GM19351 (cell line): ENCODE measurements at regions not wholly inside any gene's neighbourhood (a gene's known extent, or its start where the extent isn't known, plus 50 kb on each side); places are given as distances from the start of the nearest gene placed in this dataset.

Experiments used
- ATAC-seq: cut with Tn5 transposase; IDR thresholded peaks from one replicate; pipeline ENCODE4 v1.9.1; 2021; ENCODE audit warnings: mild to moderate bottlenecking, moderate library complexity; ENCODE audit not compliant: unreplicated experiment

- no peak for ATAC-seq
Measured at GRCh38 chr7:69464035-69464434, 134.2 kb upstream of the AUTS2 start.

- no peak for ATAC-seq
Measured at GRCh38 chr7:69465262-69465661, 133.0 kb upstream of the AUTS2 start.

GRCh38 chr7:69467826-69468225 is 130.4 kb upstream of the AUTS2 start:
- no peak for ATAC-seq

- ATAC-seq: no peak
Measured at GRCh38 chr7:69476416-69476815, 121.9 kb upstream of the AUTS2 start.

- no peak for ATAC-seq
Measured at GRCh38 chr7:69482676-69483075, 115.6 kb upstream of the AUTS2 start.

GRCh38 chr7:69489533-69489932 is 108.7 kb upstream of the AUTS2 start:
- ATAC-seq: no peak

GRCh38 chr7:69498671-69499070 is 99.6 kb upstream of the AUTS2 start:
- no peak for ATAC-seq

GRCh38 chr7:69502358-69502757 is 95.9 kb upstream of the AUTS2 start:
- ATAC-seq: no peak

- ATAC-seq: no peak
Measured at GRCh38 chr7:69504733-69505420, 93.4 kb upstream of the AUTS2 start.

- no peak for ATAC-seq
Measured at GRCh38 chr7:69508736-69509135, 89.5 kb upstream of the AUTS2 start.

GRCh38 chr7:69510114-69510513 is 88.2 kb upstream of the AUTS2 start:
- ATAC-seq: no peak

GRCh38 chr7:69515495-69516212 is 82.6 kb upstream of the AUTS2 start:
- ATAC-seq: no peak

GRCh38 chr7:69516238-69516820 is 81.9 kb upstream of the AUTS2 start:
- no peak for ATAC-seq

GRCh38 chr7:69517985-69518704 is 80.1 kb upstream of the AUTS2 start:
- ATAC-seq: no peak

- ATAC-seq: no peak
Measured at GRCh38 chr7:69518705-69519077, 79.6 kb upstream of the AUTS2 start.

GRCh38 chr7:69526570-69526969 is 71.7 kb upstream of the AUTS2 start:
- ATAC-seq: no peak

- no peak for ATAC-seq
Measured at GRCh38 chr7:69527706-69528105, 70.6 kb upstream of the AUTS2 start.

GRCh38 chr7:69531050-69531449 is 67.2 kb upstream of the AUTS2 start:
- ATAC-seq: no peak

- ATAC-seq: no peak
Measured at GRCh38 chr7:69534461-69535041, 63.7 kb upstream of the AUTS2 start.

GRCh38 chr7:69537691-69538090 is 60.6 kb upstream of the AUTS2 start:
- no peak for ATAC-seq

GRCh38 chr7:69539531-69539930 is 58.7 kb upstream of the AUTS2 start:
- no peak for ATAC-seq
